HG03025 (cell line): ENCODE measurements at regions not wholly inside any gene's neighbourhood (a gene's known extent, or its start where the extent isn't known, plus 50 kb on each side); places are given as distances from the start of the nearest gene placed in this dataset.

Source experiments
- ATAC-seq: cut with Tn5 transposase; IDR thresholded peaks from one replicate; pipeline ENCODE4 v1.9.1; 2021; ENCODE audit warnings: mild to moderate bottlenecking, moderate library complexity; ENCODE audit not compliant: unreplicated experiment, low FRiP score

DNA sequence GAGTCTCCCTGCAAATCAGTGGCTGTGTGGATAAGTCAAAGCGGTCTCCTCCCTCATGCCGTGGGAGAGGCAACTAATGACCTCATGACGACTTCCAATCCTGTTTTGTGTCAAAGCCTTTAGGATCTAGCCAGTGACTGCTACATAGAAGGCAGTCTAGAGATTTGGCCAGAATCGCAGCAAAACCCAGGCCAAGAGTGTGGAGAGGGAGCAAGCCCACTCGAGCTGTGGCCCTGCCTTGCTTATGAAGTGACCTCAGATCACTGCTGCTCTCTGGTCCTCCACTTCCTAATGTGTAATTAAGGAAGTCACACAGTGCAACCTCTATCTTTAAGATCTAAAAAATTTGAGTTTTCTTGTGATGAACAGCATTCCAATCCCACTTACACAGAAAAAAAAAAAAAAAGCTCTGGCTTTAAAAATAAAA, 296.7 kb upstream of the KLF6 start:
- ATAC-seq: no peak

DNA sequence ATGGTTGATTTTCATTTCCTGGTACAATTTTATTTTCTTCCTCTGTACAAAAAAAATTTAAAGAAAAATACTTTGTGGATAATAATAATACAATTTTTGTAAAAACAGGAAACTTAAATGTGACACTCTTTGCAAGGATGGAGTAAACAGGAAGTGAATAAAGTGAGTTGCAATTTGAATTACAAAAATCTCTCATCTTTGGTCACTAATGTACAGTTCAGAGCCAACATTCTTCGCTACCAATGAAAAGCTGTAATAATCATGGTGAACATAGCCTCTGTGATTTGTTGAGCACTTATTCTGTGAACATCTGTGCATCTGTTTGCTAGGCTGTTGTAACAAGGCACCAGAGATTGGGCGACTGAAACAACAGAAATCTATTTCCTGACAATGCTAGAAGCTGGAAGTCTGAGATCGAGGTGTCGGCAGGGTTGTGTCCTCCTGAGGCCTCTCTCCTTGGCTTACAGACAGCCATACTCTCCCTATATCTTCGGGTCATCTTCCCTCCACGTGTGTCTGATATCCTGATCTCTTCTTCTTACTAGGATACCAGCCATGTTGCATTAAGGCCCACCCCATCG, 295.3 kb upstream of the KLF6 start:
- no peak for ATAC-seq

DNA sequence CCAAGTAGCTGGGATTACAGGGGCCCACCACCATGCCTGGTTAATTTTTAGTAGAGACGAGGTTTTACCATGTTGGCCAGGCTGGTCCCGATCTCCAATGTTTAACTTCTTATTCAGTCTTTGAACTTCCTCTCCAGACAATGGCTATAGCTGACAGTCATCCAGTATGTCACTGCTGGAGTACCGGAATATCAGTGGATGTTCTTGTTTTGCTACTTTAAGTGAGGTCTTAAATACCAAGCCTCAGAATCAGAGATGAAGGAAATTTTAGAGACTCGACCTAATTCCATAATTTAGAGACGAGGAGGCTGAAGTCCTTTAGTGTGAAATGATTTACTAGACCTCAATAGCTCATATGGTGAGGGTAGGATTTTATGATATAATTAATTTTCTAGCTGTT, 294.8 kb upstream of the KLF6 start:
- ATAC-seq: no peak

DNA sequence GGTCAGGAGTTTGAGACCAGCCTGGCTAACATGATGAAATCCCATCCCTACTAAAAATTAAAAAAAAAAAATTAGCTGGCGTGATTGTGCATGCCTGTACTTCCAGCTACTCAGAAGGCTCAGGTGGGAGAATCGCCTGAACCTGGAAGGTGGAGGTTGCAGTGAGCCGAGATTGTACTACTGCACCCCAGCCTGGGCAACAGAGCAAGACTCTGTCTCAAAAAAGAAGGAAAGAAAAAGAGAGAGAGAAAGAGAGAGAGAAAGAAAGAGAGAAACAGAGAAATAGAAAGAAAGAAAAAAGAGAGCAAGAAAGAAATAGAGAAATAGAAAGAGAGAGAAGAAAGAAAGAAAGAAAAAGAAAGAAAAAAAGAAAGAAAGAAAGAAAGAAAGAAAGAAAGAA, 292.8 kb upstream of the KLF6 start:
- no peak for ATAC-seq

DNA sequence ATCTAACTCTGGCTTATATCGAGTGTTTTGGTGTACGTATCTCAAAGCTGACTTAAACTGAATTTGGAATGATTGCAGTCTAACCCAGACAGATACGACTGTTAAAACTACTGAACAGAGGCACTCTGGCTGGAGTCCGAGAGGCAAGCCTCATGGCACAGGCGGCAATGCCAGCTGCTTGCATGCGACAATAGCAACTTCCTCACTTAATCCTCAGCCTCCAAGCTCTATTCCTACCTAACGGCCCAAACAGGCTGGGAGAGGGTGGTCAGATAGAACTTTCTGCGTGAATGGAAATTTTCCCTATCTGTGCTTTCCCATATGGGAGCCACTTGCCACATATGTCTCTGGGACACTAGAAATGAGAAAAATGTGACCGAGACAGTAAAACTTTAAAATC, 292.0 kb upstream of the KLF6 start:
- ATAC-seq: no peak

DNA sequence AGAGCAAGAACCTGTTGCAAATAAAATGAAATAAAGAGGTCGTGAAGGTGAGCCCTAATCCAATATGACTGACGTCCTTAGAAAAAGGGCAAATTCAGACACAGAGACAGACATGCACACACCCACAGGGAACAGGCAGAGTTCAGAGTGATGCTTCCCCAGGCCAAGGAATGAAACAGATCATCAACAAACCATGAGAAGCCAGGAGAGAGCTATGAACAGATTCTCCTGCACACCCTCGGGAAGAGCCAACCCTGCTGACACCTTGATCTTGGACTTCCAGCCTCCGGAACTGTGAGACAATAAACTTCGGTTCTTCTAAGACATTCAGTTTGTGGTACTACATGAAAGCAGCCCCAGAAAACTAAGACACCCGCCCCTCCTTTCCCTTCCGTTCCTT, 290.4 kb upstream of the KLF6 start:
- ATAC-seq: no peak

DNA sequence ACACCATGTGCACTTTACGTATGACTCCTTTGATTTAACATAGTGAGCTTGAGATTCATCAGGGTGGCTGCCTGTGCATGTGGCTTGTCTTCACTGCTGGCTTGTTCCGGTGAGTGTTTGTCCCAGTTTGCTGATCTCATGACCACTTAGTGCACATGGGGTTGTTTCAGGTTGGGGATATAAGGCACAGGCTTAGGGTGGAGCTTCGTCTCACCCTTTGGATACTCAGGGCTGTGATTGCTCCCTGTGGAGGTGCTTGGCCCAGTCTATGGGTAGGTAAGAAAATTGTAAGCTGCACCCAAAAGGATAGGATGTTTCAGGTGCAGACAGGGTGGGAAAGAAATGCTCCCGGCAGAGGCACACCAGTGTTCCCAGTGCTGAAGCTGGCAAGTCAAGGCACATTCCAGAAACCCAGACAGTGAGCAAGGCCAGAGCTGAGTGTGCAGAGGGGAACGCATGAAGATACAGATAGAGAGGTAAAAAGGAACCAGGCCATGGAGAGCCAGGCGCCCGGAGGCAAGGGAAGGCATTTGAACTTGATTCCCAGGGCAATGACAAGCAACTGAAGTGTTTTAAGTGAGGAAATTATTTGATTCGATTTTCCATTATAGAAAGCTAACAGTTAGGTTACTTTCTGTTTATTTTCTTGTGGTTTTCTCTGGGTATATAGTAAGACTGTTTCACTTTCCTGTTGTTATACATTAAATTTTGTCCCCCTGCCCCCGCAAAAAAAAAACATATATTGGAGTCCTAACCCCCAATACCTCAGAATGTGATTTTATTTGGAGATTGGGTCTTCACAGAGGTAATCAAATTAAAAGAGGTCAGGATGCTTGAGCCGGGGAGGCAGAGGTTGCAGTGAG, 289.8 kb upstream of the KLF6 start:
- ATAC-seq: no peak

DNA sequence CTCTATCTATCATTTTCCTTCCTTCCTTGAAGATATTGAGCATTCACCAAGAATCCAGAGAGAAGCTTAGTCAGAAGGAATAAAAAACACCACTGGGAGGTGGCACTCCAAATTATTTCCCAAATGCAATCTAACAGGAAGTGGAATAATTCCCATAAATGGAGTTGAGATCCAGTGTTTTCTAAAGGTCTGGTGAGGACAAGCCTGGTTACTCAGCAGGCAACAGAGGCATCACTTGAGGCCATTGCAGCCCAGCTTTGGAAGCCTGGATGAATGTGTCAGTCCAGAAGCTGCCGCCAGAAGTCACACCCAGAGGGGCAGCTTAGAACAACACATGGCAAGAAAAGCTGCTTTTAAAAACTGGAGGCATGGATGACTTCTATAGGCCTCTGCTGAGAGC, 288.9 kb upstream of the KLF6 start:
- no peak for ATAC-seq

DNA sequence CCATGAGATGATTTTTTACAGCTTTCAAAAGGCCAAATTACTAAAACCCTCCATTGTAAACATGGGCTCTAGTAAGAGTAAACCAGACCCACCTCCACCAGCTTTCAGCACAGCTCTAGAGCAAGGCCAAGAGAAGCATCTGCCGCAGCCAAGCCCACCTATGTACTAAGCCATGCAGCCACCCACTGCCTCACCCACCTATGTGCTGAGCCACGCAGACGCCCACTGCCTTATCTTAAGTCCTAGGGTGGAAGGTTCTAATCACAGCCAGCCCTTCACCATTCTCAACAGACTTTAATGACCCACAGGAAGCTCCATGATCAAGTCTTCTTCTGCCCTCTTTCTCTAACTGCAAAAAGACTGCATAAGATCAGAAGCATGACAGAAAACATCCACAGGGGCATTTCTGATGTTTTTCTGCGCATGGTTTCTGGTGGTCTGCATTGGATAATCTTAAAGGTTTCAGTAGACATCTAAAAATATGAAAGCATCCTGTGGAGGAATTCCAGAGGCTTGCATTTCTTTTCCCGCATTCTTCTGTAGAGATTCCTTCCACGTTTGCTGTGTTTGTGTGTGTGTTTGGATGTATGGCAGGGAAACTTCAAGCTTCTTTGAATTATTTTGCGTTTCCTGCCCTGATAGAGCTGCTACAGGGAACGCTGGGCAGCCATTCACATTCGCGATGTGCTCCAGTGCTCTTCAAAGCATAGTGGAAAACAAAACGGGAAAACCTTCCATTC, 286.1 kb upstream of the KLF6 start:
- ATAC-seq: no peak

DNA sequence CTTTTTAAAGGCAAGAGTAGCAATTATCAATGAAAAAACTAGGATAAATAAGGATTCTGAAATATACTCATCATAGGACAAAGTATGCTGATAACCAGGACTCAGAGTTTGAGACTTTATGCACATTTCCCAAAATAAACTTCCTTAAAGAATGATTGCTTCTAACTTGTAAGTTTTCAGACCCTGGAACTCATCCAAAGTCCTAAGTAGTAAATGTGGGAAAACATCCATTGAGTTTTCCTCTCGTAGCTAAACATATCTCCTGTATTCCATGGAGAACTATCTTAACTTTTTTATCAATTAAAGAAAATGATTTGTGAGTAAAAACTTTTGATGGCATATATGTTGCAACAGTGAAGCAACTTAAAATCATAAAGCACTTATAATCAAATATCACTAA, 285.2 kb upstream of the KLF6 start:
- no peak for ATAC-seq

DNA sequence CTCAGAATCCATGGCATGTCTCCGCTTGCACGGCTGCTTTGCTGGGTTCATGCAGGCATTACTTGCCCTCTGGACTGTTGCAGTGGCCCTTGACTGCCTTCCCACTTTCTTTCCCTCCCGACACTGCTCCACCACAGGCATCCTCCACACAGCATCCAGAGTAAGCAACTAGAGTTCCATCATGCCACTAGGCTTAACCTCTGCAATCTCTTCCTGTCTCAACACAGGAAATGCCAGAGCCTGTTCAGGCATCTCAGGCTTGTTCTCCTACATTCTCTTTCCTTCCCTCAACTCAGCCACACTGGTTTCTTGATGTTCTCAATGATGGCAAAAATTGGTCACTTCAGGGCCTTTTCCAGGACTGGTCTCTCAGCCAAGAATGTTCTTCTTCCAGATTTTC, 284.5 kb upstream of the KLF6 start:
- ATAC-seq: no peak

DNA sequence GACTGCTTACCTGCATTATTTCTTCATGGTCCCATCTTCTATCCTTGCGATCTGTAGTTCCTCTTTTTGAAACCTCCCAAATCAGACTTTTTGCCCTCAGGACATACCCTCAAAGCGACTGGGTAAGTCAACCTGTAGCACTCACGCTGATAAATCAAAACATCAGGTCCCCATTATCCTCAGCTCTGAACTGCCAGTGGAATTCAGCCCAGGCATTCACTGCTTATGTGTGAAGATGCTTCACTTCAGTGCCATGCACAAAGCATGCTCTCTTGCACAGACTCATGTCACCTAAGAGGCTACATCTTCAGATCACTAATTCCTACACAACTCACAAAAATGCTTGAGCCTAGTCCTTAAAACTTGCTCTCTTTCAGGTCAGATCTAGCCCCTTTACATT, 283.6 kb upstream of the KLF6 start:
- no peak for ATAC-seq

DNA sequence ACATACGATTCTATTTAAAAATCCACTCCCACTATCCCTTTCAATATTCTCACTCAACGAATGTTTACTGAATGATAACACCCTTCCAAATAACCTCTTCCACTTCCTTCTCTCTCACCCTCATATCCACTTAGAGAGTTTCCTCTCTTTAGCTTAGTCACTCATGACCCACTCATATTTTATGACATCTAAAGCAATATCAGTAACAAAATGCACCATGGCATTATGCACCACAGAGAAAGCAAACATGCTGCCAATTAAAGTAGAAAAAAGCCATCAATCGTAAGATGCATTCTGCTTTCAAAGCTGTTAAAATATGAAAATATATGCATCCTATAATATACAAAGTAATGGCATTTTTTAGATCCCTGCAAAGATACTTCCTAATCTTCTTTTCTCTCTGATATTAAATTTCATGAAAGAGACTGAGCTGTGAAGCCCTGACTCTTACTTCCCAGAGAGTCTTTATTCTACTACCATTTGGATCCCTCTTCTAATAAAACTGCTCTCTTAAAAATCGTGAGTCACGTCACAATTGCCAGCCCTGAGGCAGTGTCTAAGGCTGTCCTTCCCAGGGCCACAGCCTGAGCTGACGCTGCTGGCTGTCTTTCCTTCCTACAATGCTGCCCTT, 283.0 kb upstream of the KLF6 start:
- no peak for ATAC-seq

DNA sequence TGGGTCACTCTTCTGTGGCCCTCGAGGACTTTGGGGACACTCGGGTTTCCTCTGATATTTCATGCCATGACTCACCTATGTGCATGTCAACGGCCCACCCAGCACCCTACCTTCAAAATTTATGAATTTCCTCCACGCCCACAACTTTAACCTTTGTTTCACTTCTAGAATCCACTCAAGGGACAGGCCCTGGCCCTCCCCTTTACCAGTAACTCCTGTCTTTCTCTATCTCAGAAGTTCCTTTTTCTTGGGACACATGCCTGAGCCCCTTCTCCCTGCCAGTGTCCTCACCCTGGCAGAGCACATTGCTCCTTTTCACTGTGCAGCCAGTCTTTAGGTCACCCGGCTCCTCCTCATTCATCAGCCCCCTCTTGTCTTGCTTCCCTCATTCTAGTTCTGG, 282.5 kb upstream of the KLF6 start:
- no peak for ATAC-seq

DNA sequence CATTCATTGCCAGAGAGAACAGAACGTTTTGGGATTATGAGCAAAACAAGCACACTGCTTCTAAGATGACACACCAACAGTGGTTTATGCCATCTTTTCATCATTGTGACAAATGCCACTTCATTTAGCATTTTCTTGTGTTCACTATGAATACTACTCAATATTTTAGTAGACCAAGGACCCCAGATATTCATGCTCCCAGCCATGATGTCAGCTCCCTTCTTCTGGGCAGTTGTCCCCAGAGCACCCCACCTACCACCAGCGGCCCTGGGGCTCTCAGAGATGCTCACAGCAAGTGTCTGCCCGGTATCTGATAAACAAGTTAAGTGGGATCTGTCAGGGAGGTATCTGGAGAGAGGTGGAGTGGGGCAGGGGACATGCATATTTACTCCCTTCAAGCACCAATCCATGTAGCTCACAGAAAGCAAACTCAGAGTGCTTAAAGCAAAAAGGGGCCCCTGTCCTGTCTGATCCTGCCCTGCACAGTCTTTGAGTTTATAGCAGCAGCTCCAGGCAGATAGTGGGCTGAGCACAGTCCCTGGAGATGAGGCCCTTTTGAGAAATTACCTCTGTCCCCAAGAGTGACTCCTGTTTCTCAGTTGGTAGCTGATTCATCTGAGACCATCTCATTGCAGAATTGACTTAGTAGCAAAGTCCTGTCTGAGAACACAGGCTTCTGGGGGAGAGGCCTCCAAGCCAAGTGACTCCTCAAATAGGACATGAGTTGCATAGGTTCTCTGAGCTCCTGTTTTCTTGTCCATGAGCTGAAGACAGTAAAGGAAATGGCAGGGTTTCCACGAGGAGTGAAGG, 281.8 kb upstream of the KLF6 start:
- no peak for ATAC-seq

DNA sequence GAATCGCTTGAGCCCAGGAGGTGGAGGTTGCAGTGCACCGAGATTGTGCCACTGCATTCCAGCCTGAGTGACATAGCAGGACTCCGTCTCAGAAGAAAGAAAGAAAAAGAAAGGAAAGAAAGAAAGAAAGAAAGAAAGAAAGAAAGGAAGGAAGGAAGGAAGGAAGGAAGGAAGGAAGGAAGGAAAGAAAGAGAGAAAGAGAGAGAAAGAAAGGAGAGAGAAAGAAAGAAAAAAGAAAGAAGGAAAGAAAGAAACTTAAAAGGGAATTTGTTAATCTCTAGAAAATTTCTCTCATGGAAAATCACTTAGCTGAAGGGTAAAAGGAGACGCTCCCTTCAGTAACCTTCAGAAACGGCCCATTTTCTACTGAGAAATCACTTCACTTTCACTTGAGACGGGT, 279.5 kb upstream of the KLF6 start:
- no peak for ATAC-seq

DNA sequence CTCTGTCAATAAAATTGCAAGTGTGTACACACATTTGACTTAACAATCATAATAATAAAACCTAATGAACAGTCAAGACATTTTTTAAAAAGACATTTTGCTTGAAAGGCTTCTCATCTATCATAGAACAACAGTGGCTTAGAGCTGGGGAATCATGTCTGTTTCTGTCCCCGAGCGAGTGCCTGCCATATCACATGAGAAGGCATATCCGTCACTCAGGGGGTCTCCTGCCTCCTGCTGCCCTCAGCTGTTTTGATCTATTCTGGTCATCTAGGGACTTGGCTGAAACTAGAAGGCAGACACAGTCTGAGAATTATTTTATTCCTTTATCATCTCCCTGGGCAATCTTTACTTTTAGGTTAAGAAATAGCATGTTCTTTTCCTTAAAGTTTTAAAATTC, 278.7 kb upstream of the KLF6 start:
- ATAC-seq: no peak

DNA sequence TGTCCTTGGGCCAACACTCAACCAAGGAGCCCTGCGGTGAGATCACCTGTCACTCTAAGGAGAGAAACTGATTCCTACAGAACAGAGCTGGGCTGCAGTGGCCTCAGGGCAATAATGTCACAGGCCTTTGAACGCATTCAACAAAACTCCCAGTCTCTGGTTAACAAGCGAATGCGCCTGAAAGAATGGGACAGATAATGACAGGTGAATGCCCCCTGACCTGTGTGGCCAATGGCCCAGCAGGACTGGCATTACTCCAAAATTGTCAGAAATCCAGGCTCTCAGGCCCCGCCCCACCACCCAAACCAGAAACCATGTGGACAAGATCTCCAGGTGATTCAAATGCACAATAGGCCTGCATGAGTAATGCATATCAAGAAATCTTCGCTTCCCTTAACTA, 277.7 kb upstream of the KLF6 start:
- ATAC-seq: no peak

DNA sequence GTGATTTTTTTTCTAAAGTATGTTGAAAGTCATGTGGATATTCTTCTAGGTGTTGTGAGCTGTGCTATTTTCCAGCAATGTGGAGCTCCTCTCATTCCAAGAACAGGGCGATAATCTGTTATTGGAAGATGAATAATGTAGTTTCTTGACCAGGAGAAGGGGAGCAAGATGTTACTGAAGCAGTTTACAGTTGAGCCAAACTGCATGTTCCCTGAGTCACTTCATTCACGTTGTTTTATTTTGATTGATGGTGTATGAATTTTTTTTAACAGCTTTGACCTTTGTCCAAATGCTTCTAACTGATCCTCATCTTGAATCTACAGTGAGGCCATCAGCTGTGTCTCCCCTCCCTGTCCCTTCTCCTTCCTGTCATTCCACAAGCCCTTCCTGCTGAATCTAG, 277.1 kb upstream of the KLF6 start:
- no peak for ATAC-seq

DNA sequence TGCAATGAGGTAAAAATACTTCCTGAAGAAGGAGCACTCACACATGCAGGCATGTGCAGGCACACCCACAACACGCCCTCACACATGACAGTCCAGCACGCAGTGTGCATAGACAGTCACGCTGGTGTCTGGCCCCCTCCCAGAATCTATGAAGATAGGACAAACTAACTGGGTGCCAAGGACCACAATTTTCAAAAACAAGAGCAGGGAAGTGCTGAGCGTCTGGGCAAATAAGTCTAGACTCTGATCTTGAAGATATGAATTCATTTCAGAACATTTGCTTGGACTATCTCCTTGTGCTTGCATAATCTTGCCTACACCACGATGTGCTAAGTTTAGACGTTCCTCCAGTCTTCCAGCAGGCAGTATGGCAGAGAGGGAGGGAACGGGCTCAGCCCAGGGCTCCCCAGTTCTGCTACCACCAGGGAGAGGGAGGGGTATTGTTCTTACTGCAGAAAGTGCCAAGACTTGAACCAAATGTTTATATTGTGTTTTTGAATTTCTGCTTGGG, 276.5 kb upstream of the KLF6 start:
- no peak for ATAC-seq
